ENCODE measurements at regions not wholly inside any gene's neighbourhood (a gene's known extent, or its start where the extent isn't known, plus 50 kb on each side); places are given as distances from the start of the nearest gene placed in this dataset.
A peak's percentile ranks its signal among the peaks of the same experiment; 100 is the strongest.

GRCh38 chr6:105642708-105643107 is 239.8 kb upstream of the PREP start:
- no peak overlapping the region for H3K27ac ChIP-seq (ENCODE audit: low read length)
- no peak overlapping the region for H3K4me3 Mint-ChIP-seq
- H3K4me1 Mint-ChIP-seq, result peaks cover 44 to 46% of the 10 kb centered on the region in 2 donors
- no peaks in the 10 kb centered on the region for H3K27me3 ChIP-seq (ENCODE audit: control insufficient read depth, insufficient read depth, low read length)
- TF ChIP-seq, protein P1, sequence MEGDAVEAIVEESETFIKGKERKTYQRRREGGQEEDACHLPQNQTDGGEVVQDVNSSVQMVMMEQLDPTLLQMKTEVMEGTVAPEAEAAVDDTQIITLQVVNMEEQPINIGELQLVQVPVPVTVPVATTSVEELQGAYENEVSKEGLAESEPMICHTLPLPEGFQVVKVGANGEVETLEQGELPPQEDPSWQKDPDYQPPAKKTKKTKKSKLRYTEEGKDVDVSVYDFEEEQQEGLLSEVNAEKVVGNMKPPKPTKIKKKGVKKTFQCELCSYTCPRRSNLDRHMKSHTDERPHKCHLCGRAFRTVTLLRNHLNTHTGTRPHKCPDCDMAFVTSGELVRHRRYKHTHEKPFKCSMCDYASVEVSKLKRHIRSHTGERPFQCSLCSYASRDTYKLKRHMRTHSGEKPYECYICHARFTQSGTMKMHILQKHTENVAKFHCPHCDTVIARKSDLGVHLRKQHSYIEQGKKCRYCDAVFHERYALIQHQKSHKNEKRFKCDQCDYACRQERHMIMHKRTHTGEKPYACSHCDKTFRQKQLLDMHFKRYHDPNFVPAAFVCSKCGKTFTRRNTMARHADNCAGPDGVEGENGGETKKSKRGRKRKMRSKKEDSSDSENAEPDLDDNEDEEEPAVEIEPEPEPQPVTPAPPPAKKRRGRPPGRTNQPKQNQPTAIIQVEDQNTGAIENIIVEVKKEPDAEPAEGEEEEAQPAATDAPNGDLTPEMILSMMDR (IDR thresholded peaks at IDR 0.05), result no peak
- 100% methylated on average over 4 of the region's 4 CpGs for WGBS (ENCODE audit: insufficient coverage)
- no peaks in the 10 kb centered on the region for H3K36me3 ChIP-seq (ENCODE audit: control insufficient read depth, insufficient read depth, low read length)
- no peaks in the 10 kb centered on the region for H3K9me3 Mint-ChIP-seq
- H3K27me3 Mint-ChIP-seq (ENCODE audit: low read depth in 2 of 2), result no peaks in the 10 kb centered on the region
- no peaks in the 10 kb centered on the region for H3K9me3 ChIP-seq (ENCODE audit: control insufficient read depth, insufficient read depth, low read length)
- intact Hi-C loops (cut with micrococcal nuclease), result loop anchor here (2.0 to 10.0 kb wide), 2 partner anchors 38 to 188 kb away; no protein-coding TSS in a partner anchor
- H3K27ac Mint-ChIP-seq, result peak overlapping the region; percentile 31 to 95
- no peak for ATAC-seq
- DNase-seq, result no peak
- H3K4me3 ChIP-seq (ENCODE audit: low read length), result no peak overlapping the region
- no peaks in the 10 kb centered on the region for H3K36me3 Mint-ChIP-seq
- peaks cover 36% of the 10 kb centered on the region for H3K4me1 ChIP-seq (ENCODE audit: control insufficient read depth, insufficient read depth, low read length)

- DNase-seq, result no peak
- no peaks in the 10 kb centered on the region for H3K36me3 Mint-ChIP-seq
- WGBS (ENCODE audit: insufficient coverage), result 93% methylated on average over 1 of the region's 1 CpG
- H3K4me1 Mint-ChIP-seq, result peaks cover 35 to 37% of the 10 kb centered on the region in 2 donors
- no peak for ATAC-seq
- H3K27ac ChIP-seq (ENCODE audit: low read length), result no peak overlapping the region
- TF ChIP-seq, protein P1 (IDR thresholded peaks at IDR 0.05), result no peak
- intact Hi-C loops (cut with micrococcal nuclease), result loop anchor here (10.0 kb wide), 1 partner anchor 187 kb away; no protein-coding TSS in a partner anchor
- no peaks in the 10 kb centered on the region for H3K27me3 Mint-ChIP-seq (ENCODE audit: low read depth in 2 of 2)
- H3K4me1 ChIP-seq (ENCODE audit: control insufficient read depth, insufficient read depth, low read length), result peaks cover 25% of the 10 kb centered on the region
- no peaks in the 10 kb centered on the region for H3K9me3 Mint-ChIP-seq
- no peak overlapping the region for H3K4me3 ChIP-seq (ENCODE audit: low read length)
- no peaks in the 10 kb centered on the region for H3K36me3 ChIP-seq (ENCODE audit: control insufficient read depth, insufficient read depth, low read length)
- no peak overlapping the region for H3K27ac Mint-ChIP-seq
- H3K4me3 Mint-ChIP-seq, result no peak overlapping the region
- H3K27me3 ChIP-seq (ENCODE audit: control insufficient read depth, insufficient read depth, low read length), result no peaks in the 10 kb centered on the region
- H3K9me3 ChIP-seq (ENCODE audit: control insufficient read depth, insufficient read depth, low read length), result no peaks in the 10 kb centered on the region
These were observed 238.6 kb upstream of the PREP start for GRCh38 chr6:105641504-105641903.

DNA sequence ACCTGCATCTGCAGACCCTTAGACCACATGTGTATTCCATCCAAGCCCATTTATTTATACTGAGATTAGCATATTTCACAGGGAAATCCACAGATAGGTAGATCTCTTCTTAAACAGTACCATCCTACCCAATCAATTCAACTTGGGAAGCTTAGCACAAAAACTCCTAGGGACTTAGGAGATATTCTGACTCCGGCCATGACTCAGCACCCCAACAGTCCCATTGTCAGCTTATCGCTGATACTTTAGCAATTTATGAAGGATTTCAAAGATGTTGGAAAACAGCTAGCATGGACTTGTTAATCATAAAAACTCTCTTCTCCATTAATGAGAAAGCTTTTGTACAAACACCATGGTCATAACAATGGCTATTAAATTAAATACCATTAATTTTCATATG is 236.2 kb upstream of the PREP start:
- no peak overlapping the region for H3K27ac Mint-ChIP-seq
- 100% methylated on average over 2 of the region's 2 CpGs for WGBS (ENCODE audit: insufficient coverage)
- intact Hi-C loops (cut with micrococcal nuclease), result no loop called here

DNA sequence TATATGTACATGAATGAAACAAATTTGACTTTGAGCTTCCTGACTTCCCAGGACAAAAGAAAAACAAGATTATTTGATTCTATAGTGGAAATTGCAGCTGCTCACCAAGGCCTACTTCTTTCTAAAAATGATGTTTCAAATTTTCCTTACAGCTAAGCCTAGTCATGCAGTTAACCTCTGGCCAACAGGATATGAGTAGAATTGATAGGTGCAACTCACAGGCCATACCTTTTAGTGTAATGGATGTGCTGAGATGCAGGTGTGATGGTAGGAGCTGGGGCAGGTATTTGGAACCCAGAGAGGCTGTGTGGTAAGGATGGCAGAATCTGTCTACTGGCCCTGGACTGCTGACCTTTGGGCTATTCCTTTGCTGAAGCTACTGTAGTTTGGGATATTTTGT is 230.9 kb upstream of the PREP start:
- H3K9me3 ChIP-seq (ENCODE audit: control insufficient read depth, insufficient read depth, low read length), result no peaks in the 10 kb centered on the region
- Mint-ChIP-seq H3K27me3 (ENCODE audit: low read depth in 2 of 2) (peaks cover 0 to 15% of the 10 kb centered on the region in 2 donors), H3K4me1 (peaks cover 13 to 17% of the 10 kb centered on the region in 2 donors), H3K27ac (no peak overlapping the region), H3K9me3 (peaks cover 0 to 6% of the 10 kb centered on the region in 2 donors), H3K4me3 (no peak overlapping the region), H3K36me3 (no peaks in the 10 kb centered on the region)
- ATAC-seq (no peak), DNase-seq (no peak)
- H3K27me3 ChIP-seq (ENCODE audit: control insufficient read depth, insufficient read depth, low read length), result no peaks in the 10 kb centered on the region
- H3K36me3 ChIP-seq (ENCODE audit: control insufficient read depth, insufficient read depth, low read length), result no peaks in the 10 kb centered on the region
- intact Hi-C loops (cut with micrococcal nuclease), result no loop called here
- TF ChIP-seq, protein P1 (IDR thresholded peaks at IDR 0.05), result no peak
- H3K27ac ChIP-seq (ENCODE audit: low read length), result no peak overlapping the region
- H3K4me3 ChIP-seq (ENCODE audit: low read length), result no peak overlapping the region
- no peaks in the 10 kb centered on the region for H3K4me1 ChIP-seq (ENCODE audit: control insufficient read depth, insufficient read depth, low read length)

More for the DNA sequence above, 236.2 kb upstream of the PREP start:
- Mint-ChIP-seq H3K27me3 (ENCODE audit: low read depth in 2 of 2) (peaks cover 0 to 3% of the 10 kb centered on the region in 2 donors), H3K9me3 (no peaks in the 10 kb centered on the region), H3K4me3 (no peak overlapping the region), H3K36me3 (no peaks in the 10 kb centered on the region), H3K4me1 (peaks cover 26 to 27% of the 10 kb centered on the region in 2 donors)
- H3K4me1 ChIP-seq (ENCODE audit: control insufficient read depth, insufficient read depth, low read length), result peaks cover 8% of the 10 kb centered on the region
- TF ChIP-seq, protein P1 (IDR thresholded peaks at IDR 0.05), result no peak
- H3K27ac ChIP-seq (ENCODE audit: low read length), result no peak overlapping the region
- no peak for ATAC-seq
- no peaks in the 10 kb centered on the region for H3K36me3 ChIP-seq (ENCODE audit: control insufficient read depth, insufficient read depth, low read length)
- DNase-seq, result no peak
- no peak overlapping the region for H3K4me3 ChIP-seq (ENCODE audit: low read length)
- H3K9me3 ChIP-seq (ENCODE audit: control insufficient read depth, insufficient read depth, low read length), result no peaks in the 10 kb centered on the region
- H3K27me3 ChIP-seq (ENCODE audit: control insufficient read depth, insufficient read depth, low read length), result no peaks in the 10 kb centered on the region

Data from natural killer cell (primary cell).